ENCODE measurements at regions not wholly inside any gene's neighbourhood (a gene's known extent, or its start where the extent isn't known, plus 50 kb on each side); places are given as distances from the start of the nearest gene placed in this dataset.
"Not testable (repeated sequence)": the region's sequence is repeated elsewhere in the genome, so short reads cannot be mapped to it uniquely, and the experiment has no call there.

GRCh38 chr12:92389466-92389865 is 243.8 kb upstream of the BTG1 start:
- no peak for DNase-seq

GRCh38 chr12:92385296-92385695 is 239.7 kb upstream of the BTG1 start:
- no peak for DNase-seq

GRCh38 chr12:92384571-92384970 is 238.9 kb upstream of the BTG1 start:
- DNase-seq: no peak

GRCh38 chr12:92382383-92382878 is 236.8 kb upstream of the BTG1 start:
- DNase-seq: no peak

GRCh38 chr12:92381856-92382255 is 236.2 kb upstream of the BTG1 start:
- no peak for DNase-seq

GRCh38 chr12:92378682-92379479 is 233.2 kb upstream of the BTG1 start:
- no peak for DNase-seq

- DNase-seq: not testable (repeated sequence)
Measured at GRCh38 chr12:92375504-92375903, 229.9 kb upstream of the BTG1 start.

GRCh38 chr12:92370828-92371227 is 225.2 kb upstream of the BTG1 start:
- no peak for DNase-seq

GRCh38 chr12:92369636-92370035 is 224.0 kb upstream of the BTG1 start:
- DNase-seq: no peak

GRCh38 chr12:92369056-92369455 is 223.4 kb upstream of the BTG1 start:
- no peak for DNase-seq

GRCh38 chr12:92365836-92366235 is 220.2 kb upstream of the BTG1 start:
- DNase-seq: no peak

GRCh38 chr12:92365333-92365732 is 219.7 kb upstream of the BTG1 start:
- DNase-seq: no peak

GRCh38 chr12:92363295-92364146 is 217.9 kb upstream of the BTG1 start:
- DNase-seq: peak; percentile 17

GRCh38 chr12:92362785-92363184 is 217.1 kb upstream of the BTG1 start:
- no peak for DNase-seq

- DNase-seq: no peak
Measured at GRCh38 chr12:92362126-92362525, 216.5 kb upstream of the BTG1 start.

GRCh38 chr12:92360543-92360942 is 214.9 kb upstream of the BTG1 start:
- no peak for DNase-seq

- DNase-seq: no peak
Measured at GRCh38 chr12:92359581-92360209, 214.0 kb upstream of the BTG1 start.

- DNase-seq: no peak
Measured at GRCh38 chr12:92357584-92358261, 212.1 kb upstream of the BTG1 start.

- no peak for DNase-seq
Measured at GRCh38 chr12:92356425-92356824, 210.8 kb upstream of the BTG1 start.

- DNase-seq: no peak
Measured at GRCh38 chr12:92349635-92350034, 204.0 kb upstream of the BTG1 start.

- no peak for DNase-seq
Measured at GRCh38 chr12:92342574-92342973, 196.9 kb upstream of the BTG1 start.

- DNase-seq: no peak
Measured at GRCh38 chr12:92341065-92341668, 195.5 kb upstream of the BTG1 start.
